NOMO-1 treated with DMSO at 0.1 percent for 48 hours (cell line): ENCODE measurements at regions not wholly inside any gene's neighbourhood (a gene's known extent, or its start where the extent isn't known, plus 50 kb on each side); places are given as distances from the start of the nearest gene placed in this dataset.

Experiments
- DNase-seq: peaks from one replicate; lab custom pipeline; 2025; ENCODE audit not compliant: unreplicated experiment; lab: John Stamatoyannopoulos, UW

DNA sequence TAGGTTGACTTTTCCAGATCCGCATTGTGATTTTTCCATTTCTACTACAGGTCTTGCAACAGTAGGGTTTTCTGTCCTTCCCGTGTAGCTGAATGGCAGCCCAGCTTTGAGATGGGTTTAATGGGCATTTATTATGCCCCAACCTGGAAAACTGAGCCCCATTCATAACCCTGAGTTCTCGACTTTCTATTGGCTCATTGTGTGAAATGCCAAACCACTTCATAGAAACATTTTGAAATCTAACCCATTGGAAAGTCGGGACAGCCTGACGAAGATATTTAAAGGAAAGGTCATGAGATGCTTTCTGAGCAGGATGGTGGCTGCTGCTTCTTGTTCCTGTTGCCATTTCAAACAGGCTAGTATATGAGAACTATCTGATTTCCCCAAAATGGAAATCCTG is 203.5 kb downstream of the ZFP36L2 start:
- no peak for DNase-seq

DNA sequence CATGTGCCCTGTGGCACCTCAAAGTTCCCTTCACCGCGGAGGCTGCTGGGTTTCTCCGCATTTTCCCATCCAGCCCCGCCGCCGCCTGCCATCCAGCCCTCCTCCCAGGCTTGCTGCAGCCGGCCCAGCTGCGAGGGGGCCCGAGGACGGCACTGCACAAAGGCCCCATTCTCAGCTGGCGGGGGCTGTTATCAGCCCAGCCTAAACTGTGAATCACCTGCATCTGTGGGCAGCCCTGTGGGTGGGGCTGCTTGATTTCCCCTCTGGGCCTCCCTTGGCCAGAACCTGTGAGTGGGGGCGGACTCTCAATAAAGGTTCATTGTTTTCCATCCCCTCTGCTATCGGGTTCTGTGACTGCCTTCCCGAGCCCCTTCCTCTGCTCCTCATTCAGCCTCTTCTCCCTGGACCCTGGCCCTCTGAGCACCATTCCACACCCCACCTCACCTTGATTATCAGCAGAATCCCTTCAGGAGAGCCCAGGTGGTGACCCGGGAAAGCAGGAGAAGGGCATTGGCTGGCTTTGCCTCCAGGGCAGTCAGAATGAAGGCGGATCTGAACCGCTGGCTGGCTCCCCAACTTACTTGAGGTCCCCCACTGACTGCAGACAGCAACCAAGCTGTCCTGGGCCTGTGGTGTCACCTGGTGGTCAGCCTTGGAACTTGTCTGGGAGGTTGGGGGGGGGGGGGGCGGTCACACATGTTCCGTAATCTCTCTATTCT is 204.5 kb downstream of the ZFP36L2 start:
- no peak for DNase-seq

- DNase-seq, result no peak
Measured at GRCh38 chr2:43020990-43021669, 205.3 kb downstream of the ZFP36L2 start.

GRCh38 chr2:43020296-43020695 is 206.1 kb downstream of the ZFP36L2 start:
- no peak for DNase-seq

DNA sequence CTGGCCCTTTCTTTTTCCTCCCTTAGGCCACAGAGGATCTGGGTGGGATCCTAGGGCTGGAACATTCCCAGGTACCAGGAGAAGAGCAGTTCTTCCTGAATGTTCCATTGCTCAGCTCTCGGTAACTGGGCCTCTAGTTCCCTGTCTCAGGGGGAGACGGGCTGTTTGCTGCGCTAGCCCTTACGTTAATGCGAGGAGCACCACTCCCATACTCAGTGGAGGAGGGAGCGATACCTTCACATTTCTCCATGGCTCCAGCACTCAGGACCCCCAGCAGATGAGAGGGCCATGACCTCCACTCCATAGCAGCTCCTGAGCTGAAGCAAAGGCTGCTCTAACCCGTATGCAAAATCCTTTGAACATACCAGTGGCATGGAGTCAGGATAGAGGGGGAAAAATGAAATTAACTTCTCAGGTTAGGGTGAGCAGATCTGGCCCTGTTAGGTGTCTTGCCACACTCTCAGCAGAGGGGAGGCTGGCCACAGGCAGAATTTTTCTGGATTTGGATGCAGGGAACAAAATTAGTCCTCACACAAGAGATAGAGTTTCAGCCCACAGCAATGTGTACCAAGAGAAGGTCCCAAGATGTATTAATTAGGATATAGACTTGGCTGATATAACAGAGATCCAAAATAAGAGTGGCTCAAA is 206.7 kb downstream of the ZFP36L2 start:
- DNase-seq, result no peak

DNA sequence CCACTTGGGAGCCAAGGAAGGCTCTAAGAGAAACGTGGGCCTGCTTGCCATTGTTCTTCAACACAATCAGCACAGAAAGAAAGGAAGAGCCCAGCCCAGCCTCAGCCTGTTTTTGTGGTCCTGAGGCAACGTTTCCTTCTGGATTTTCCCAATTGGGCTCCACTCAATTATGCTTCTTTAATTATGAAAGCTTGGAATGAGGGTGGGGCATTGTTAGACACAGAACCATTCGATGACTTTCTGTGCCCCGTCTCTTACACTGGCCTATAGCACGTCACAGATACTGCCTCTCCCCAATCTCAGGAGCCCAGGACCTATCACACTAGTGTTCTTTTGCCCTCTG is 207.4 kb downstream of the ZFP36L2 start:
- no peak for DNase-seq

DNA sequence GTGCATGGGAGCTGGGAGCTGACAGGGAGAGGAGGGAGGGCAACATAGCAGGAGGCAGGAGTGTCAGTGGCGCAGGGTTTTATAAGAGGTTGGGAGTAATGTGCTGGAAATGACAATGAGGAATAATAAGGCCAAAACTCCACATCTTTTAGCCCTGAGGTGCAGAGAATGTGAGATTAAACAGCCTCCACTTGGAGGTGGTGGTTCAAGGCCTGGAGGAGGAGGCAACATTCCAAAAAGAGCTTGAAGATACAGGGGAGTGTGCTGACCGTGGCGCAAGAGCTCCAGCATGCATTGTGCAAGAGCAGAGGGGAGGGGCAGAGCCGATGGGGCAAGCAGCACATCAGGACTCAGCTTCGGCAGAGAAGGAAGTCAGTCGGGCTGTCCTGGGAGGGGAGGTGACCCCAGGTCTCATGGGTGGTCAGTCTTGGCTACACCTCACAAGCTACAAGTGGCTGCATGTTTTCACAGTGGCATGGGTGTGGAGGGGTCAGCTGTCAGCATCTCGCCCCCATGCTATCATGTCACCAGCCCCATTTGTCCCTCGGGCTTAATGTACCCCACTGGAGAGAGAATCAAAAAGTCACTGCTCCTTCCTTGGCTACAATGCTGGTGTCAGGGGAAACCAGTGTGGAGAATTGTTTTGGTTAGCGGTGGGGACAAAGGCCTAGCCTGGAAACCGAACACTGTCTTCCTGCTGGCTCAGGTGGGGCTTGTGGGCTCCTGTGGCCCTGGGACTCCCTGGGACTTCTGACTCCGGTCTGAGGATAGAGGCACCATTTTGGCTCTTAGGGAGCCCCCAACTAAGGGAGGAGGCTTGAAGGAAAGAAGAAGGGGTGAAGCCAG is 208.0 kb downstream of the ZFP36L2 start:
- peak; percentile 87 for DNase-seq

DNA sequence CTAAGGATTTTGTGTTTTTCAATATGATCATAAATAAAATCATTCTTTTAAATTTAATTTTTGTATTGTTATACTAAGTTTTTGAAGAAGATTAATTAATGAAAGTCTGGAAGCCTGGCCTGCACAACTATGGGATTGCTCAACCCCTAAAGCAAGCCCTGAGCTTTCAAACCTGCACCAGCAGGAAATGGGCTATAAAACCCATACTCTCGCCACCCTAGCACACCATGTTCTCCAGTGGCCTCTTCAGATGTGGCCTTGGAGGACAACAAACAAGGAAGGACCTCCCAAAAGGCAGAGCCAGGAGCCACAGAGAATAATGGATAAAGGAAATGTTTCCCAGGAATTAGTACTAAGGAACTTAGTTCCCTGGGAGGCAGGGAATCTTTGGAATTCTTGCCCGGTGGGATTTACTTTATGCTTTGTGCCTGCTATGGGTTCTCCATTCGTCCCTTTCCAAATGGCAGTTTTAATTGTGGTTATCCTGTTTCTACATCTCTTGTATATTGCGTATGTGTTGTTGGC is 212.5 kb downstream of the ZFP36L2 start:
- peak; percentile 48 for DNase-seq

GRCh38 chr2:43012966-43013365 is 213.4 kb downstream of the ZFP36L2 start:
- DNase-seq, result no peak

DNA sequence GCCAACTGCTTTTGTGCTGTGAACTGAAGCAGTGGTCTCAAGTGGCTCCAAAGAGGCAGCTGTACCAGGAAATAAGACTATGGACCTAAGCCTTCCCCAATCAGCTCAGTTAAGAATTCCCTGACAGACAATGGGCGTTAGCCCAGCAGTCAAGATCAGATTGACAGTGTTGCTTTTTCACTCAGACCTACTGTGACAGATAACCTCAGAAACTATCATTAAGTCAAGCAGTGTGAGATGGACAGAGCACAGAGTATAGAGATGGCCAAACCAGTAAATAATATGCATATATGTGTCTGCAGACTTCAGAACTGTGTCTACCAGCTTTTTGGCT is 215.3 kb downstream of the ZFP36L2 start:
- no peak for DNase-seq

- DNase-seq, result peak; percentile 6
Measured at GRCh38 chr2:43010438-43011157, 215.8 kb downstream of the ZFP36L2 start.

- DNase-seq, result no peak
Measured at GRCh38 chr2:43009448-43009847, 217.0 kb downstream of the ZFP36L2 start.

GRCh38 chr2:43008388-43008787 is 216.0 kb upstream of the HAAO start:
- DNase-seq, result no peak

DNA sequence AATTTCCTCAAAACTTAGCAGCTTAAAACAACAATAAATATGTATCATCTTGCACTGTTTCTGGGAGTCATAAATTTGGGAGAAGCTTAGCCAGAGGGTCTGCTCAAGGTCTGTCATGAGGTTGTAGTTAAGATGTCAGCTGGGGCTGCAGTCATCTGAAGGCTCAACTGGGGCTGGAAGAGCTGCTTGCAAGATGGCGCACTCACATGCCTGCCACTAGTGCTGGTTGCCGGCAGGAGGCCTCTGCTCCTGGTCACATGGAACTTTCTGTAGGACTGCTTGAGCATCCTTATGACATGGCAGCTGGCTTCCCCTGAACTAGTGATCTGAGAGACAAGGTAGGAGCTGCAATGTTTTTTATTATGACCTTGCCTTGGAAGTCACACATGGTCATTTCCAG is 215.5 kb upstream of the HAAO start:
- DNase-seq, result no peak

DNA sequence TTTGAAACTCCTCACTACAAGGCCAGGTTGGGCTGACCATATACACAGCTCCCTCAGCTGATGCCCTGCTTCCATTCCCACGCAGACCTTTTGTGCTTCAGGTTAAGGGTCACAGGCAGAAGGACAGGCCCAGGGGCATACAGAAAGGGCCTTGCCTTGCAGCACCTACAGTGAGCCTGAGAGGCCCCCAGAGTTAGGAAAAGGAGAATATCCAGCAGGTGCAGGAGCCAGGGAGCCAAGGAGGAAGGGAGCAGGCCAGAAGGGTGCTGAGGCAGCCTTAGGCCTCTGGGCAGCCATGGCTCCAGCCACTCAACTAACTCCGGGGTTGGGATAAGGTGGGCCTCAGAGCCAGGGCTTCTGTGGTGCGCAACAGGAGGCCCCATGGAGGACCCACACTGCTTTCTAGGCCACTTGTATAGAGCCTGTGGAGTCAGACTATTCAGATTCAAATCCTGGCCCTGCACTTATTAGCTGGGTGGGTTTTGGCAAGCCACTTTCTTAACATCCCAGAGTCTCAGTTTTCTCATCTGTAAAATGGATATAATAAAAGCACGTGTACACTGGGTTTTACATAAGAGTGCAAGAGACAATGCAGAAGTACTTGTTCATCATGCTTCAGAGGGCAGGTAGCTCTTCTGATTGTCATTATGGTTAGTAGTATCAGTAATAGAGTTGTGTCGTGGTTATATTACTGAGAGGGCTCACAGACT is 214.6 kb upstream of the HAAO start:
- no peak for DNase-seq

- DNase-seq, result no peak
Measured at GRCh38 chr2:43005975-43006833, 213.8 kb upstream of the HAAO start.

DNA sequence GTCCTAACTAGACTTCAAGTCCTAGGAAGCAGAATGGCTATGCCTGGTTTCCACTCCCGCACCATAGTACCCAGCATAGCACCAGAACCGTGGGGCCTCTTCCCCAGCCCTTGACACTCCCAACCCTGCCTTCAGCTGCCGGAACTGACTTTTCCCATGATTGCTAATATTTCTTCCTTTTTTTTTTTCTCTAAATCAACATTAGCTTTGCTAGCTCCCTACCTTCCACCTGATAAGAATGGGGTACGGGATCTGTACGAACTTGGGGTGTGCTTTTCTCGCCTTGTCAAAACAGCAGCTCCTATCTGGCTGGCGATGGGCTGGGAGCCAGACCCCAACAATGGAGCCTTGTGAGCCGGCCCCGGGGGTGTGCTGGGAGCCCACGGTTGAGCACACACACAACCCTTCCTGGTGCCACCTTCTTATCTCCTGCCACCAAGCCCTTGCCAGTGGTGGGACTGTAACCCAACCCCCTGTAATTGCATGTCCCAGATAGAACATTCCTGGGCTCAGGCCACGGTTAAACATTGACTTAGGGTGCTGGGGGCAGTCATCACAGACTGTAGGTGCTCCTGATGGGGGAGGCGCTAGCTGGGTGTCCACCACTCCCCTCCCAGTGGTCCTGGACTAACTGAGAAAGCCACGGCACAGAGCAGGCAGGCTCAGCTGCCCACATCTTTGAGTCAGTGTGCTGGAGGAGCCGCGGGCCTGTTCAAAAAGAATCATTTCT is 213.0 kb upstream of the HAAO start:
- DNase-seq, result no peak

DNA sequence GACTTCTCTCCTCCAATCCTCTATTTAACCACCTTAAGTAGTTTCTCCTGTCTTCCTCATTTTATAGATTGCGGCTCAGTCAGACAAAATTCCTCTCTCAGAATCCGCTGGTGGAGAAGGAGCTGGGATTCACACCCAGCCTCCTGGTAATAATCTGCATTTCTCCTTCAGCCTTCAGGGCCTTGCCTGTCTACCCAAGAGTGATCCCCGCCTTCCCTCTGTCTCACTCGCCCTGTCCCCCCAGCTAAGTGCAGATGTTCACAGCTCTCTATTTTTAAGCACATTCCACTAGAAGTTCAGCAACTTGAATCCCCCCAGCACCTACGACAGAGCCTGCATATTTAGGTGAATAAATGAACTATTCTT is 212.5 kb upstream of the HAAO start:
- DNase-seq, result no peak
